Spleen (tissue), 7 donors: ENCODE measurements at regions not wholly inside any gene's neighbourhood (a gene's known extent, or its start where the extent isn't known, plus 50 kb on each side); places are given as distances from the start of the nearest gene placed in this dataset.

Experiments
- POLR2A ChIP-seq, 3 donors: fragments of 450-650 bp; IDR thresholded peaks; one replicate each; pipeline ENCODE4 v1.5.1; 2017; ENCODE audit warnings: antibody characterized with exemption in 3 of 3, mild to moderate bottlenecking in 1 of 3
- POLR2AphosphoS5 ChIP-seq, 3 donors: sonication (generic); formaldehyde crosslinking; IDR thresholded peaks; one replicate each; pipeline ENCODE4 v1.5.1; 2017; ENCODE audit warnings: antibody characterized with exemption in 3 of 3
- TF ChIP-seq, protein P1 (sequence below), 11 experiments: fragments of 200-600 bp in 7 of 11; fragments of 450-650 bp in 4 of 11; sonication (generic) in 4 of 11; IDR thresholded peaks in 8 of 11; conservative IDR thresholded peaks in 3 of 11; 1 replicate in 7 of 11; 2 replicates in 4 of 11; pipeline versions ENCODE4 v1.4.0 to v1.8.0; 2016 to 2021; ENCODE audit warnings: antibody characterized with exemption in 11 of 11, inconsistent platforms in 4 of 11, mild to moderate bottlenecking in 1 of 11
- donor health status: DM: no; HTN: no; CAD: no; lungs with moderate emphysema.
- donor health status: DM: no; HTN: no; CAD: no.
- donor health status: DM: no; HTN: no; CAD: no.

DNA sequence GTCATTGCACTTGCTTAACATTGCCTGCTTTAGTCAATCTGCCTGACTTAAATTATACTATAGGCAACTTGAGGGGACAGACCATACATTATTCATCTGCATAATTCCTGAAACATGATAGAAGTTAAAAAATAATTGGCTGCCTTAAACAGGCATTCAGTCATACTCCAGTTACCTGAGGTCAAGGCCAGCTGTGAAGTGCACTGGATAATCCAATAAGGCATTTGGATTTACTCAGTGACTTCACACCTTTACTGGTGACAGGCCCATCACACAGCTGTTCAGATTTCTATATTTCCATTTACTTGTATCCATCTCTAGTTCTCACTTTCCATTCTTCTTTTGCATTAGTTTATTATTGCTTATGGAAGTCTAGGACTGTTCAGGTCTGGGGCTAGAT lies 2341.6 kb downstream of the PCDH7 start:
- TF ChIP-seq, protein P1, sequence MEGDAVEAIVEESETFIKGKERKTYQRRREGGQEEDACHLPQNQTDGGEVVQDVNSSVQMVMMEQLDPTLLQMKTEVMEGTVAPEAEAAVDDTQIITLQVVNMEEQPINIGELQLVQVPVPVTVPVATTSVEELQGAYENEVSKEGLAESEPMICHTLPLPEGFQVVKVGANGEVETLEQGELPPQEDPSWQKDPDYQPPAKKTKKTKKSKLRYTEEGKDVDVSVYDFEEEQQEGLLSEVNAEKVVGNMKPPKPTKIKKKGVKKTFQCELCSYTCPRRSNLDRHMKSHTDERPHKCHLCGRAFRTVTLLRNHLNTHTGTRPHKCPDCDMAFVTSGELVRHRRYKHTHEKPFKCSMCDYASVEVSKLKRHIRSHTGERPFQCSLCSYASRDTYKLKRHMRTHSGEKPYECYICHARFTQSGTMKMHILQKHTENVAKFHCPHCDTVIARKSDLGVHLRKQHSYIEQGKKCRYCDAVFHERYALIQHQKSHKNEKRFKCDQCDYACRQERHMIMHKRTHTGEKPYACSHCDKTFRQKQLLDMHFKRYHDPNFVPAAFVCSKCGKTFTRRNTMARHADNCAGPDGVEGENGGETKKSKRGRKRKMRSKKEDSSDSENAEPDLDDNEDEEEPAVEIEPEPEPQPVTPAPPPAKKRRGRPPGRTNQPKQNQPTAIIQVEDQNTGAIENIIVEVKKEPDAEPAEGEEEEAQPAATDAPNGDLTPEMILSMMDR (IDR thresholded peaks at IDR 0.05 in 8 of 11, conservative IDR thresholded peaks at IDR 0.05 in 3 of 11), result no peak
- no peak for TF ChIP-seq POLR2AphosphoS5 (IDR thresholded peaks at IDR 0.05)
- no peak for TF ChIP-seq POLR2A (IDR thresholded peaks at IDR 0.05)
